Activated T-cell treated with anti-CD3 and anti-CD28 coated beads for 4 hours (primary cell): ENCODE measurements at regions not wholly inside any gene's neighbourhood (a gene's known extent, or its start where the extent isn't known, plus 50 kb on each side); places are given as distances from the start of the nearest gene placed in this dataset.

Experiments used
- DNase-seq: peaks from one replicate; pipeline ENCODE4 v3.0.0-alpha.2; 2020

GRCh38 chr6:154885214-154885613 lies 109.9 kb upstream of the TIAM2 start:
- no peak for DNase-seq

GRCh38 chr6:154886016-154886415 lies 109.1 kb upstream of the TIAM2 start:
- DNase-seq = no peak

- no peak for DNase-seq
Measured at GRCh38 chr6:154886471-154886870, 108.6 kb upstream of the TIAM2 start.

- DNase-seq = no peak
Measured at GRCh38 chr6:154887051-154887450, 108.1 kb upstream of the TIAM2 start.

- no peak for DNase-seq
Measured at GRCh38 chr6:154888421-154889295, 106.5 kb upstream of the TIAM2 start.

GRCh38 chr6:154890874-154891273 lies 104.2 kb upstream of the TIAM2 start:
- no peak for DNase-seq

GRCh38 chr6:154891901-154892300 lies 103.2 kb upstream of the TIAM2 start:
- no peak for DNase-seq

- DNase-seq = no peak
Measured at GRCh38 chr6:154893917-154894316, 101.2 kb upstream of the TIAM2 start.

- DNase-seq = no peak
Measured at GRCh38 chr6:154894902-154895301, 100.2 kb upstream of the TIAM2 start.

GRCh38 chr6:154895841-154896240 lies 99.3 kb upstream of the TIAM2 start:
- no peak for DNase-seq

- no peak for DNase-seq
Measured at GRCh38 chr6:154898821-154899220, 96.3 kb upstream of the TIAM2 start.

GRCh38 chr6:154899824-154900463 lies 95.2 kb upstream of the TIAM2 start:
- no peak for DNase-seq

- no peak for DNase-seq
Measured at GRCh38 chr6:154901876-154902552, 93.1 kb upstream of the TIAM2 start.

- DNase-seq = no peak
Measured at GRCh38 chr6:154907291-154907690, 87.8 kb upstream of the TIAM2 start.

- no peak for DNase-seq
Measured at GRCh38 chr6:154908723-154909122, 86.4 kb upstream of the TIAM2 start.

GRCh38 chr6:154909311-154909710 lies 85.8 kb upstream of the TIAM2 start:
- DNase-seq = no peak

GRCh38 chr6:154909821-154910220 lies 85.3 kb upstream of the TIAM2 start:
- no peak for DNase-seq

GRCh38 chr6:154914288-154914687 lies 80.8 kb upstream of the TIAM2 start:
- no peak for DNase-seq

GRCh38 chr6:154916857-154917256 lies 78.3 kb upstream of the TIAM2 start:
- no peak for DNase-seq

GRCh38 chr6:154917941-154918340 lies 77.2 kb upstream of the TIAM2 start:
- no peak for DNase-seq

GRCh38 chr6:154919806-154920205 lies 75.3 kb upstream of the TIAM2 start:
- DNase-seq = no peak

- no peak for DNase-seq
Measured at GRCh38 chr6:154920495-154921200, 74.5 kb upstream of the TIAM2 start.

GRCh38 chr6:154921482-154921881 lies 73.6 kb upstream of the TIAM2 start:
- DNase-seq = no peak
